ENCODE measurements at regions not wholly inside any gene's neighbourhood (a gene's known extent, or its start where the extent isn't known, plus 50 kb on each side); places are given as distances from the start of the nearest gene placed in this dataset.

DNA sequence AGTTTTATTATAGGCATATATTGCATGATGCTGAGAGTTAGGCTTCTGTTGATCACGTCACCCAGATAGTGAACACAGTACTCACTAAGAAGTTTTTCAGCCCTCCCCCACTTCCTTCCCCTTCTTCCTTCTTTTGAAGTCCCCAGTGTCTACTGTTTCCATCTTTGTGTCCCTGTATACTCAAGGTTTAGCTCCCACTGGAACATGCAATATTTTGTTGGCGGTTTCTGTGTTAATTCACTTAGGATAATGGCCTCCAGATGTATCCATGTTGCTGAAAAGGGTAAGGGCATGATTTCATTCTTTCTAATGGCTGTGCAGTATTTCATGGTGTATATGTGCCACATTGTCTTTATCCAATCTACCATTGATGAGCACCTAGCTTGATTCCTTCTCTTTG, 764.3 kb downstream of the MTRR start:
- DNase-seq (ENCODE audit: low read depth in 2 of 2) = no peak

DNA sequence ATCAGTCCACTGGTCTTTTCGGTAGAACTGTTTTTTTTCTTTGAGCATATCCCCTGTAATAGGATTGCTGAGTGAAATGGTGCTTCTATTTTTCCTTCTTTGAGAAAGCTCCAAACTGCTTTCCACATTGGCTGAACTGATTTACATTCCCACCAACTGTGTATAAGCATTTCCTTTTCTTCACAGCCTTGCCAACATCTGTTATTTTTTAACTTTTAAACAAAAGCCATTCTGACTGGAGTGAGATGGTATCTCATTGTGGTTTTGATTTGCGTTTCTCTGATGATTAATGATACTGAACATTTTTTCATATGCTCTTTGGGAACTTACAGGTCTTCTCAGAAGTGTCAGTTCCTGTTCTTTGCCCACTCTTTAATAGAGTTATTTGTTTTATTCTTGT, 764.7 kb downstream of the MTRR start:
- DNase-seq (ENCODE audit: low read depth in 2 of 2) = no peak

DNA sequence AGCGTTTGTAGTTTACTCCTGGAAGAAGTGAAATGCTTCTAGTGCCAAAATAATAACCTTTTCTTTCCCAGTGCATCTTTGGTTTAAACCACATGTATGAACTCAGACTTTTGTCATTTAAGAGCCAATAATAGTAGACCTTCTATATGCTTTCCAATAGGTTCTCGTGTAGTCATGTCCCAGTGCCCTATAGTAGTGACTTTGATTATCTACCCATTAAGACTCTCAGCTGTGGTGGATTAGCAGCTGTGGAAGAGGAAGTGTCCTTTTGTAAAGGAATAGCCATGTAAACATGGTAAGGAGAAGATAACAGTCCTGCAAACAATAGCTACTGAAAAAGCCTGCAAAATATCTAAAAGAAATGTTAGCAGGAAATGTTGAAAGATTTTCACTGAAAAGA, 765.3 kb downstream of the MTRR start:
- DNase-seq (ENCODE audit: low read depth in 2 of 2) = no peak

DNA sequence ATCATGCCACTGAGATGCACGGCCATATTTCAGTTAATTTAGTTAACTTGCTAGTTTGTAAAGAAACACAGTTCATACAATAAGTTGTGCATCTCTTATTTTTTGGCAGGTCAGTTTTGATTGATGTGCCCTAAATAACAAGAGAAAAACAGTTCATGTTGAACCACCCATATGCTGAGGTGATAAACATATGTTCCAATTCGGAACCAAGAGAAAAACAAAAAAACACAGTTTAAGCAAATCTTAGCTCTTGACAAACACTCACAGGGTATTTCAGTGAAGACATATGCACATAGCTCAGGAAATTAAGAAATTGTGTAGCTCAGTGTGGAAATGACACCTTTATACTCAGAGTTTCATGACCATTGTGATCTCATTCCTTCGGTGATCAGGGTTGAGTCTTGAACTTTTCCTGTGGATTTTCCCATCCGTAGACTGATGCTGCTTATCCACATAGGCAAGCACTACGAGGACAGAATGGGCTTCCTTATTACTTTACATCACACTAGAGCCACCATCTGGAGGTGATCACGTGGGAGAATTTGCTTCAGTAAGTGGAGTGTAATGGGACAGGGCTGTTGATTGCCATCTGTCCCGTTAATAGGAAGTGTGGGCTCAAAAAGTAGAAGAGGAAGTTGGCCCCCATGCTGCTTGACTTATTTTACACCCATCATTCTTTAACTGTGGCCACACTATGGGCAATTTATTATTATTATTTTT, 773.0 kb downstream of the MTRR start:
- DNase-seq (ENCODE audit: low read depth in 2 of 2) = no peak

DNA sequence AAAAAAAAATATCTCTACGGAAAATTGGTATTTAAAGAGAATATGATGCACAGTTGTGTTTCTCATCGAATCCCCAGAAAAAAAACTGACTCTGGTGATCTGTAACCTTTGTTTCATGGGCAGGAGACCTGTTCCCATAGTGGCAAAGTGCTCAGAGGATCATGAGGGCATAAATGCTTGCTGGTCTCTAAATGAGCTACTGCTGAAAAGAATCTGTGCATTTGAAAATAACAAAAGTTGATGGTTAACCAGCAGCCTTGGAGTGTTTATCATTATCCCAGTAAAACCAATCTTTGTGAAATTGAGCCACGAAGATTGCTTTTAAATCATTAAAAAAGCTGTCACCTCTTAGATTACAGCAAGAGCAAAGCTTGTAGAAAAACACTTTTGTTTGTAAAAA, 775.4 kb downstream of the MTRR start:
- DNase-seq (ENCODE audit: low read depth in 2 of 2) = no peak

DNA sequence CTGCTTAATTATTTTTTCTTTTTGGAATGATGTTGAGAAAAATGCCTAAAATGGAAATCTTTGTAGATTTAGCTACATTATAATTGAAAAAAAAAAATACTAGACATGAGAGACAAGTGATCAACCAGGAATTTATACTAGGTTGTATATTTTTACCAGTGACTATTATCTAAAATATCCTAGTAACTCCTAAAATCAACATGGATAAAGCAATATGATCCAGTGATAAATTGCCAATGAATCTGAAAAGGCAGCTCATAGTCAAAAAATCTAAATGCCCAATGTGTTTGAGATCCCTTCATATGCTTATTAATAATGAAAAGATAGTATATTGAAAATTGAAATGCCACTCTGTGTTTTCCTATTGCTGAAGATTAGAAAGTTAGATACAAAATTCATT, 778.2 kb downstream of the MTRR start:
- DNase-seq (ENCODE audit: low read depth in 2 of 2) = no peak

DNA sequence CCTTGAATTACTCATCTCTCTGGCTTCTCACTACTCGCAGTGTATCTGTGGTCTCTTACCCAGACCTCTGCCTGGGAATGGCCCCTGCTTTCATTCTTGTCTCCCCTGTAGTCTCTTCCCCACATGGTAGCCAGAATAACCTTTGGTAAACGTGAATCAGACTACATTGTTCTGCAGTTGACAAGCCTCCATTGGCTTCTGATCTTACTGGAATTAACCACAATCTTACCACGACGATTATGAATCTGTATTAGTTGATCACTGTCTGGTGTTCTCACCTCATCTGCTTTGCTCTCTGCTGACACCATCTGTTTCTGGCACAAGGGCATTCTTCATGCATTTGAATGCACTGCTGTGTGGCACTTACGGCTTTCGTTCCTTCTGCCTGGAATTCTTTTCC, 781.2 kb downstream of the MTRR start:
- DNase-seq (ENCODE audit: low read depth in 2 of 2) = no peak

DNA sequence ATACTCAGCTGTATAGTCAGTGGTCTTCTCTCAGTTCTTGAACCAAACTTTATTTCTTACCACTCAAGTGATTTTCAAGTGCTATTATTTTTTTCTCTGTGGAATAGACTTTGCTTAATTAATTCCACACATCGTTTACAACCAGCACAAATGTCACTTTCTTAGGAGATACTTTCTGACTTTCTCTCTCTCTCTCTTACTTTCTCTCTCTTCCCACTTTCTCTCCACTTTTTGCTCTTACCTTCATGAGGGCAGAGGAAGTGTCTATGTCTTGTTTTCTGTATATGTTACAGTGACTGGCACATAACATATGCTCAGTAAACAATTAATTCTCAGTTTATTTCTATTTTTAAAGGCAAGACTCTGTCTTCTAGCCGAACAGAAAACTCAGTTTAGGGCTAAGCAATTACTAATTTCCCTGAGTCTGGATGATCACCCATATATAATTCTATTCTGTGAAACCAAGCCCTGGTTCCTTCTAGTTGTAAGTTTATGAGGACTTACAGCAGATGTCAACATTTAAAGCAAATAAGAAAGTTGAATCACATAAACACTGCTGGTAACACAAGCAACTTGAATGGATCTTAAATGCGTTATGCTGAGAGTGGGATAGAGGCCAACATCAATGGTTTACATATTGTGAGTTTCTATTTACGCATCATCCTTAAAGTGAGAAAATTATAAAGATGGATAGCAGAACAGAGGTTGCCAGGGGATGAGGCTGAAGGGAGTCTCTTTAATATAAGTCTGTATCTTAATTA, 791.4 kb downstream of the MTRR start:
- DNase-seq (ENCODE audit: low read depth in 2 of 2) = no peak

DNA sequence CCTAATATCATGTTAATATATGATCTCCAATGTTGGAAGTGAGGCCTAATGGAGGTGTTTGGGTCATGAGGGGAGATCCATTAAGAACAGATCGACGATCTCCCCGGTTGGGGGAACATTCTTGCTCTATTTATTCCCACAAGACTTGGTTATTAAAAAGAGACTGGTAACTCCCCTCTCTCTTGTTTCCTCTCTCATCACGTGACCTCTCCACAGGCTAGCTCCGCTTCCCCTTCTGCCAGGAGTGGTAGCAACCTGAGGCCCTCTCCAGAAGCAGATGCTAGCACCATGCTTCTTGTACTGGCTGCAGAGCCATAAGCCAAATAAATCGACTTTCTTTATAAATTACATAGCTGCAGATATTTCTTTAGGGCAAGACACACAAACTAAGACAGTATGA, 794.4 kb downstream of the MTRR start:
- DNase-seq (ENCODE audit: low read depth in 2 of 2) = no peak

DNA sequence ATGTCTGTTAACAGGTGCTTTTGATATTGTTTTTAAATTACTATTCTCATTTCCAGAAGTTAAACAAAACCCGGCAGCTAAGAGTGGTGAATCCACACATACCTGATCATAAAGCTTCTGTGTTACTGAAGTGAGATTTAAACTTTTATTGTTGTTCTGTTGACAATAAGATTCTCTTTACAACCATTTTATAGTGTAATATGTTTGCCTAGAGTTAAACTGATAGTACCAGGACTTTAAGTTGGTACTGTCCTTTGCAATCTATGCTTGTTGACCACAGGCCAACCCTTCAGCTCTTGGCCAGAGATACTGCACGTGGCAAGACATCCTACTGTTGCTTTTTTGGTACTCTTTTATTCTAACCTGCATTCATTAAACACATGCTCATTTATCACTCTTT, 806.2 kb downstream of the MTRR start:
- DNase-seq (ENCODE audit: low read depth in 2 of 2) = no peak

DNA sequence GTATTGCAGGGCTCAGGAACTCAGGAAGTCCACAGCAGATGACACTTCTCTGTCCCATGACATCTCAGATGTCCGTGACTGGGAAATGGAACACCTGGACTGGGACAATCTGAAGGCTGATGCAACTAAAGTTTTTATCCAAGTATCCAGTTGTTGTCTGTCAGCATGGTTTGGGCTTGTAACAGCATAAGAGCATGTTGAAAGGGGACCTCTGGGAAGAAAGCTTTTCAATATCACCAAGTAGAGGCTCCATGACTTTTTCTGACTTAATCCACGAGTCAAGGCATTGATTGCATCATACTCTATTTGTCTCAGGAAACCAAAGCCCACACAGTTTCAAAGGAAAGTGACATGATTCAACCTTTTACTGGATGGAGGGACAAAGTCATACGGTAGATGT, 807.7 kb downstream of the MTRR start:
- no peak for DNase-seq (ENCODE audit: low read depth in 2 of 2)

DNA sequence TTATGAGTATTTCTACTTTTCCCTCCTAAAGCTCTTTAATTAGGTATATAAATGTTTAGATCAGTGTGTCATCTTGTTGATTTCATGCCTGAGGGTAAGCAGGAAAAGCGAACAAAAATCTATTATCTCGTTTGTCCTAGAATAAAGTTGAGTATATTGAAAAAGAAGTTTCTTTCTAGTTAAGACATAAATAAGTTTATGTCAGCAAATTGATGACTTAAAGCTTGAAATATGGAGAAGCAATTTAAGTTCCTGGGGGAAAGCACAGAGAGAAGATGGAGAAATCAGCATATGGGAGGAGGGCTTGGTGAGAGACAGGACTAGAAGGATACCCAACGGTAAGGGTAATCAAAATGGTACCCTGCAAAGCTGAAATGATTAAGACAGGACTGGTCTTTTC, 813.4 kb downstream of the MTRR start:
- no peak for DNase-seq (ENCODE audit: low read depth in 2 of 2)

DNA sequence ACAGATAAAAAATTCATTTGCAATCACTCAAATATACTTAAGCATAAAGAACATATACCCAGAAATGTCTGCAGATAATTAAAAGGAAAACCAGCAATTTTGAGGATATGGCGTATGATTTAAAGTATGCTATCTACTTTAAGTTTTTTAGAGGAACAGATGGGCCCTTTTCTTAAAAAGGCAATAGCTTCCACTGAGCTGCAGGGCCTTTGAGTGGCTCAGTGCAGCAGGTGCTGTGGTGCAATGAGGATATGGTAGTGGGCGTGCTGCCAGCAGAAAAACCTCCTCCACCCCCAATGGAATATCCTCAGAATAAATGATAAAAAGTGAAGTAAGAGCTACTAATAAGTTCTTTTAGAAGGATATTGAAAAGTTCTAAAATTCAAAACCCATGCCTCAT, 814.5 kb downstream of the MTRR start:
- no peak for DNase-seq (ENCODE audit: low read depth in 2 of 2)

DNA sequence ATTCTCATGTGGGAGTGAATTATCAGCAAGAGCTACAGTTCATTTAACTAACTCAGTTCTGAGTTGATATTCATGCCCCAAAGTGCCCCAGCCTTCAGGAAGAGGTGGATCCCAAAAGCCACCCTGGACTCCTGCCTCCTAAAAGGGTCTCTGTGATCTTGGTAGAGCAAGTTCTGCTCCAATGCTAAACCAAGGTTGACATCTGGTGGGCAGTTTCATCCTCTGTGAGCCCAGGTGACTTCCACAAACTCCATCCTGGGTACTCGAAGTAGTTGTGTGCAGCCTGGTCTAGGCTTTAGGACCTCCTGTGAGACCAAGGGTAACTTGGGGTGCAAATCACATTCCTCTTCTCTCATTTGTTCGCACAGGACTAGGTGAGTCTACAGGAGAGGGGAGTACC, 816.8 kb downstream of the MTRR start:
- no peak for DNase-seq (ENCODE audit: low read depth in 2 of 2)

DNA sequence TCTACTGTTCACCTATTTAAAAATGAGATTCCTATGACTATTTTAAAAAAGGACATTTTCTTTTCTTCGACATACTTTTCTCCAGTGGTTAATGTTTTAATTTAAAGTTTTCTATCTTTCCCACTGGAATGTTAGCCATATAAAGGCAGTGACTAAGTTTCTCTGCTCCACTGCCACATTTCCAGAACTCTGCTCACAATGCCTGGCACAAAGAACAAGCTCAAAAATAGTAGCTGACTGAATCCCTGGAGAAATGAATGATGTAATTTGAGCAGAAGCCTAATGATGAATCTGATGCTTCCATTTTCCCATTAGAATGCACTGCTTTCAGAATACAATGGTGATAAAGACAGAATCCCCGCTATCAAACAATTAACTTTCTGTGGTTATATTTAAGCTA, 817.8 kb downstream of the MTRR start:
- DNase-seq (ENCODE audit: low read depth in 2 of 2) = no peak

DNA sequence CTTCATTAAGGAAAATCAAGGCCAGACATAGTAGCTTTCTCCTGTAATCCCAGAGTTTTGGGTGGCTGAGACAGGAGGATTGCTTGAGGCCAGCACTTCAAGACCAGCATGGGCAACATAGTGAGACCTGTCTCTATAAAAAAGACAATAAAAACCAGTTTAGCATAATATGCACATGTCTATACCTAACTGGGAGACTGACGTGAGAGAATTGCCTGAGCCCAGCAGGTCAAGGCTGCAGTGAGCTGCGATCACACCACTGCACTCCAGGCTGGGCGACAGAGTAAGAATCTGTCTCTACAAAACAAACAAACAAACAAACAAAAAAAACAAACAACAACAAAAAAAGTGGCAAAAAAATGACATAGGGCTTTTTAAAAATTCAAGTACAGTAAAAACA, 820.8 kb downstream of the MTRR start:
- DNase-seq (ENCODE audit: low read depth in 2 of 2) = no peak

DNA sequence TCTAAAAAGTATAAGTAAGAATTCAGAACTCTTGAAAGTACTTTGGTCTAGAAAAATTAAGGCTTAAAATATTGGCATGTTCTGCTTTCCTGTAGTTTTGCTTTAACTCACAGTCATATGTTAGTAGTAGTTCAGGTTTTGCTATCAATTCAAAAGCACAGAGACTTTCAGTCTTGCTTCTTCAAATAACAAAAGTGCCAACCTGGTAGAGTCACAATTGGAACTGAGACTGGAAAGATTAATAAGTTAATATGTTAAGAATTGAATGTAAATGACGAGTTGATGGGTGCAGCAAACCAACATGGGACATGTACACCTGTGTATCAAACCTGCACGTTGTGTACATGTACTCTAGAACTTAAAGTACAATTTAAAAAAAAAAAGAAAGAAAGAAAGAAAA, 822.3 kb downstream of the MTRR start:
- DNase-seq (ENCODE audit: low read depth in 2 of 2) = no peak

DNA sequence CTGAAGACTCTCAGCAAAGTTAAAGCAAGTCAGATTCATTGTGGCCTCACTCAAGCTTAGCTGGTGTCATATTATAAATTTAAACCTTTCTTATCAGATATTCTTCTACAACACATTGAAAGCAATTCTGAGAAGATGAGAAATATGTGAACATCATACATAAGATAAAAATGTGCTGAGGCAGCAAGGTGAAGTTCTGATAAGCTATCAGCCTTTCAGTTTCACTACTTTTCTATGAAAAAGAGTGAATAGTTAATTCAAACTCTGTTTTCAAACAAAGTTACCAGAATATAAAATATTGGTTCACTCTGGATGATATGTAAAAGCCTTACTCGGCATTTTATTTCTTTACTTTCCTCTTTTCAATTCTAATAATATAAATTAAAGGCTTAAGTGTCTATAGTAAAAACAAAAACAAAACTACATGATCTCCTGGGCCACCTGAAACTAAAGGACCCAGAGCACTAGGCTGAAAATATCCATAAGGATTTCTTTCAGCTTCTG, 824.4 kb downstream of the MTRR start:
- no peak for DNase-seq (ENCODE audit: low read depth in 2 of 2)

DNA sequence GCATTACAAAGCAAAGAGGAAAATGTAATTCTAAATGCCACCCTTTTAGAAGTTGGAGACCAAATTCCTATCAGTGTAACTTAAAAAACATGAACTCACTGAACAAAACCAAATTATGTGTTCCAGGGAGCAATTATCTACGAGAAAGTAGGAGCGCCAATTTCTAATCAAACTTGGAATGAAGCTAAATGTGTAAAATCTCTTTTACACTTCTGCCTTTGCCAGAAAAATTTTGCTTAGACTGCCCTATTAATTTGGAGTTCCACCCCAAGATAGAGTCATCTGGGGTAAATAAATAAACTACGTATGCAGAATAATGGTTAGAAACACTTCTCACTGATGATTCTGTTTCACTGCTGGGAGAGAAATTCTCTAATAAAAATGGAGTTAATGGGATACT, 825.6 kb downstream of the MTRR start:
- no peak for DNase-seq (ENCODE audit: low read depth in 2 of 2)

DNA sequence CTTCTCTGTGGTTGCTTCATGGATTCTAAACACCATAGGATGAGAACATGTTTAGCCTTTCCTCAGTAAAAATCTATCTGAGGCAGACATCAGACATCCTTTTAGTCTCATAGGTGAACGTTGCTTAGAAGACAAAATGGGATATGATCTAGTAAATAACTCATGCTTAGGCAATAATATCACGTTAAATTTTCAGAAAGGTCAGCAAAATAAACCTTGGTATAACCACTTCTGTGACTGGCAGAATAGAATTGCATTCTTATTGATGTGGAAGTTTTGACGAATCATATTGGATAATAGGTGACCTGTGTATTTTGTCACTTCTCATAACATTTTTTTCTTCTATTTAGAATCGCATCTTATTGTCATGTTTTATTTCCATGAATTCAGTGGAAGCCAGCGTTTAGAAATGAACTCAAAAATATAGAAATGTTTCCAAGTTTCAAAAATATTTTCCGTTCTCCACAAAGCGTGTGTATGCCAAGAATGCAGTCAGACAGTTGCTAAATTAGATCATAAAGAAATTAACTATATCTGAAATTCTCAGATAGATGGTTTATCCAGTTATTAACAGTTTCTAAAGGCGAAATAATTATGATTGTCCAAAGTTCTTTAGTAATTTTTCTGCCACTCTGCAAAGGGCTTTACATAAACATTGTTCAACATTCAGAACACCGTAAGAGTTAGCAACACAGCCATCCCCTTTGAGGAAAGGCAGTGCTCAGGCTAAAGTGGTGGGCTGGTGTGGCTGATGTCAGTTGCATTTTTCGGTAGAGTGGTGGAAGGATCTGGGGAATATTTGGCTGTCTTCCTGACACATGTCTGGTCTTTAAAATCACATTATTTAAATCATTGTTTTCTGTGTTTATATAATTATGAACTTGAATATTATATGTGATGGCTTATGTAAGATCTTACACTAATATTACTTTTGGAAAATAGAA, 827.2 kb downstream of the MTRR start:
- no peak for DNase-seq (ENCODE audit: low read depth in 2 of 2)

DNA sequence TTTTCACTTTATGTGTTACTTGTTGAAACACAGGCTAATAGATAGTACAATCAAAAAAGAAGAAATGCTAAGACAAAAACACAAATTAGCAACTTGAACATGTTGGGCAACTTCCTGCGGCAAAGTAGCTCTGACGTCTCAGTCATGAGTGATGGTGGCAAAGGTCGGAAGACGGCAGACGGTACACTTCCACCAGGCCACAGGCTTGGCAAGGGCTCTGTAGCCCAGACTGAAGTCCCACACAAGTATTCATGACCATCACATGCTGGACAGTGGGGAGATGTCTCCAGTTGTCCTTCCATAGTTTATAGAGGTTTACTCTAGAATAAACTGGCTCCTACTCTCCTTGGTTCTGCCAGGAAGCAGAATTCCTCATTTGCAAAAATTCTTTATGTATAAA, 831.3 kb downstream of the MTRR start:
- no peak for DNase-seq (ENCODE audit: low read depth in 2 of 2)

DNA sequence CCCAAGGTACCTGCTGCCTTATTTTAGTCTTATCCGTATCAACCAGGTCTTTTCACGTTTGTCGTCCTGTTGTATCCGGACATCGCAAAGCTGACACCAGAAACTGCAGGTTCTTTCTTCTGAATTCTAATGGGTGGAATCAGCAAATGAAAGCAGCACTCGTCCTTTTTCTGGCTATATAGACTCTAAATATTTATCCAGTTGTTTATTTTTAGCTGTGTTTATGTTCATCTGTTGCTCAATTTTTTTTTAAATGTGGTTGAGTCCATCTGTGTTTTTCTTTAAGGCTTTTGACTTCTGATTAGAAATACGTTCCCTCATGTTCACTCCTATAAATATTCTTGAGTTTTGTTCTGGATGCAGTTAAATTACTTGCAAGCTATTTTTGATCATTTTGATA, 831.7 kb downstream of the MTRR start:
- DNase-seq (ENCODE audit: low read depth in 2 of 2) = no peak

Measured in dermis microvascular lymphatic vessel endothelial cell (primary cell).